Sciatic nerve (tissue), 2 donors: ENCODE measurements at regions not wholly inside any gene's neighbourhood (a gene's known extent, or its start where the extent isn't known, plus 50 kb on each side); places are given as distances from the start of the nearest gene placed in this dataset.

Source experiments
- ATAC-seq: fragments of 200-7000 bp; cut with Tn5 transposase; one replicate; pipeline ENCODE4 v1.9.1; 2020; ENCODE audit warnings: mild to moderate bottlenecking, moderate library complexity
- DNase-seq: peaks from one replicate; pipeline ENCODE4 v3.0.0-alpha.2; 2020; ENCODE audit warnings: low spot score
- intact Hi-C: fragments of 100-400 bp; cut with DNase I; formaldehyde crosslinking; loops from one replicate; pipeline ENCODE4 v1.14.2; 2022
- donor health status: DM: no; HTN: no; CAD: no.
- donor health status: DM: no; HTN: no; CAD: no.

GRCh38 chr6:14959324-14959885 lies 286.5 kb upstream of the JARID2 start:
- DNase-seq: no peak
- ATAC-seq: no peak
- intact Hi-C loops: no loop called here

GRCh38 chr6:14964556-14965270 lies 281.2 kb upstream of the JARID2 start:
- ATAC-seq (no peak), DNase-seq (no peak)
- intact Hi-C loops: no loop called here

GRCh38 chr6:14965424-14966075 lies 280.3 kb upstream of the JARID2 start:
- DNase-seq (no peak), ATAC-seq (no peak)
- intact Hi-C loops: no loop called here

GRCh38 chr6:14966096-14966905 lies 279.6 kb upstream of the JARID2 start:
- no peak for ATAC-seq
- no peak for DNase-seq
- intact Hi-C loops: no loop called here

GRCh38 chr6:14966906-14967711 lies 278.8 kb upstream of the JARID2 start:
- ATAC-seq: no peak
- no peak for DNase-seq
- intact Hi-C loops: no loop called here

- ATAC-seq: no peak
- intact Hi-C loops: no loop called here
- DNase-seq: no peak
These were observed 277.7 kb upstream of the JARID2 start for GRCh38 chr6:14968056-14968637.

- intact Hi-C loops: no loop called here
- DNase-seq (no peak), ATAC-seq (no peak)
These were observed 276.7 kb upstream of the JARID2 start for GRCh38 chr6:14969126-14969525.

- DNase-seq (no peak), ATAC-seq (no peak)
- intact Hi-C loops: no loop called here
These were observed 273.3 kb upstream of the JARID2 start for GRCh38 chr6:14972379-14973067.

- ATAC-seq: no peak
- intact Hi-C loops: no loop called here
- DNase-seq: no peak
These were observed 271.5 kb upstream of the JARID2 start for GRCh38 chr6:14974372-14974771.

- no peak for ATAC-seq
- no peak for DNase-seq
- intact Hi-C loops: no loop called here
These were observed 270.9 kb upstream of the JARID2 start for GRCh38 chr6:14974792-14975470.

- no peak for DNase-seq
- intact Hi-C loops: no loop called here
- ATAC-seq: no peak
These were observed 270.4 kb upstream of the JARID2 start for GRCh38 chr6:14975471-14975817.

- intact Hi-C loops: no loop called here
- no peak for DNase-seq
- ATAC-seq: no peak
These were observed 268.0 kb upstream of the JARID2 start for GRCh38 chr6:14977747-14978382.

- intact Hi-C loops: no loop called here
- ATAC-seq (no peak), DNase-seq (no peak)
These were observed 263.9 kb upstream of the JARID2 start for GRCh38 chr6:14981960-14982359.

GRCh38 chr6:14983599-14984518 lies 262.0 kb upstream of the JARID2 start:
- intact Hi-C loops: no loop called here
- DNase-seq: no peak
- ATAC-seq: no peak

- intact Hi-C loops: no loop called here
- DNase-seq (peak; percentile 60), ATAC-seq (peak; percentile 80)
These were observed 261.4 kb upstream of the JARID2 start for GRCh38 chr6:14984519-14984853.

- DNase-seq: no peak
- no peak for ATAC-seq
- intact Hi-C loops: no loop called here
These were observed 260.5 kb upstream of the JARID2 start for GRCh38 chr6:14985366-14985765.
